A673 (cell line): ENCODE measurements at regions not wholly inside any gene's neighbourhood (a gene's known extent, or its start where the extent isn't known, plus 50 kb on each side); places are given as distances from the start of the nearest gene placed in this dataset.
"Not testable (repeated sequence)": the region's sequence is repeated elsewhere in the genome, so short reads cannot be mapped to it uniquely, and the experiment has no call there.

Experiments used
- BruUV-seq: library from RNA; stranded (reverse); fragments of 400-500 nt; replicated peaks from 2 replicates; lab custom pipeline; 2021; lab: Mats Ljungman, UMichigan
- CTCF ChIA-PET: fragments of 300-600 bp; sonication (Branson Sonifier 250); formaldehyde crosslinking; loops from one replicate; lab custom pipeline; 2022; ENCODE audit warnings: antibody characterized with exemption; lab: Charles Lee
- POLR2A ChIA-PET: fragments of 300-600 bp; sonication (Branson Sonifier 250); formaldehyde crosslinking; loops from one replicate; lab custom pipeline; 2022; ENCODE audit warnings: antibody characterized with exemption; ENCODE audit not compliant: low non-redundant PET; lab: Charles Lee
- DNase-seq: peaks from one replicate; pipeline ENCODE4 v3.0.0-alpha.2; 2015; ENCODE audit warnings: low spot score
- H3K27ac ChIP-seq: fragments of 200-600 bp; sonication (generic); 2 replicates; pipeline ENCODE4 v1.5.1; 2016; ENCODE audit warnings: mixed run types, low read depth, mild to moderate bottlenecking, mixed read lengths, antibody characterized with exemption, low read length; ENCODE audit not compliant: poor library complexity, severe bottlenecking
- H3K27me3 ChIP-seq: fragments of 200-600 bp; sonication (generic); replicated peaks from 2 replicates; pipeline ENCODE4 v1.6.1; 2017; ENCODE audit warnings: mixed run types, low read depth, mild to moderate bottlenecking, mixed read lengths, antibody characterized with exemption, low read length; ENCODE audit not compliant: insufficient read depth, poor library complexity
- H3K36me3 ChIP-seq: fragments of 200-600 bp; sonication (generic); 2 replicates; pipeline ENCODE4 v1.6.1; 2016; ENCODE audit warnings: mixed run types, mild to moderate bottlenecking, mixed read lengths, antibody characterized with exemption, low read length; ENCODE audit not compliant: insufficient read depth, poor library complexity, severe bottlenecking
- H3K4me1 ChIP-seq: fragments of 200-600 bp; sonication (generic); 2 replicates; pipeline ENCODE4 v1.6.1; 2017; ENCODE audit warnings: mixed run types, mild to moderate bottlenecking, mixed read lengths, antibody characterized with exemption, low read length; ENCODE audit not compliant: insufficient read depth, poor library complexity, severe bottlenecking
- H3K4me3 ChIP-seq: fragments of 200-600 bp; sonication (generic); 2 replicates; pipeline ENCODE4 v1.5.1; 2016; ENCODE audit warnings: low read depth, mixed run types, mild to moderate bottlenecking, mixed read lengths, low read length; ENCODE audit not compliant: poor library complexity, severe bottlenecking
- H3K9me3 ChIP-seq: fragments of 200-600 bp; sonication (generic); 2 replicates; pipeline ENCODE4 v1.6.1; 2016; ENCODE audit warnings: mixed run types, low read depth, mild to moderate bottlenecking, mixed read lengths, antibody characterized with exemption, low read length; ENCODE audit not compliant: poor library complexity, severe bottlenecking
- CTCF ChIP-seq: fragments of 300-800, 200-600 bp; sonication (generic); conservative IDR thresholded peaks from 2 replicates; pipeline ENCODE4 v1.5.1; 2017; ENCODE audit warnings: low read depth, mild to moderate bottlenecking, antibody characterized with exemption, low read length, moderate library complexity, mixed read lengths
- EZH2 ChIP-seq: fragments of 200-600 bp; sonication (generic); IDR thresholded peaks from 2 replicates; pipeline ENCODE4 v1.6.1; 2017; ENCODE audit warnings: borderline replicate concordance, low read depth, mild to moderate bottlenecking, mixed read lengths, antibody characterized with exemption, low read length; ENCODE audit not compliant: poor library complexity, severe bottlenecking
- intact Hi-C: fragments of 100-400 bp; cut with micrococcal nuclease; formaldehyde crosslinking; loops from one replicate; pipeline ENCODE4 v1.10.0; 2022; ENCODE audit not compliant: unreplicated experiment

- H3K4me3 ChIP-seq: no peak overlapping the region
- no peak for DNase-seq
- ChIA-PET POLR2A (no interaction called here), CTCF (no interaction called here)
- no peaks in the 10 kb centered on the region for H3K4me1 ChIP-seq
- TF ChIP-seq EZH2: no peak
- TF ChIP-seq CTCF: no peak
- BruUV-seq: no TSS peak
- H3K27ac ChIP-seq: no peak overlapping the region
- no peaks in the 10 kb centered on the region for H3K9me3 ChIP-seq
- H3K27me3 ChIP-seq: no peaks in the 10 kb centered on the region
- intact Hi-C loops: no loop called here
- no peaks in the 10 kb centered on the region for H3K36me3 ChIP-seq
These were observed 749.2 kb upstream of the PCDH15 start for GRCh38 chr10:55550236-55550635.

GRCh38 chr10:55537497-55537896, 736.5 kb upstream of the PCDH15 start:
- CTCF ChIA-PET, BruUV-seq, H3K9me3 ChIP-seq, H3K27me3 ChIP-seq, POLR2A ChIA-PET, DNase-seq, H3K4me3 ChIP-seq, H3K4me1 ChIP-seq, H3K27ac ChIP-seq, intact Hi-C loops, H3K36me3 ChIP-seq: not testable (repeated sequence)

- intact Hi-C loops: no loop called here
- Histone ChIP-seq H3K4me3 (no peak overlapping the region), H3K36me3 (no peaks in the 10 kb centered on the region), H3K27me3 (no peaks in the 10 kb centered on the region), H3K27ac (no peak overlapping the region), H3K9me3 (peaks cover 4% of the 10 kb centered on the region), H3K4me1 (no peaks in the 10 kb centered on the region)
- no peak for DNase-seq
- BruUV-seq: no TSS peak
- ChIA-PET POLR2A (no interaction called here), CTCF (no interaction called here)
- TF ChIP-seq CTCF: no peak
- no peak for TF ChIP-seq EZH2
These were observed 718.2 kb upstream of the PCDH15 start for GRCh38 chr10:55519264-55519663.

GRCh38 chr10:55518416-55518815, 717.4 kb upstream of the PCDH15 start:
- H3K27me3 ChIP-seq, DNase-seq, CTCF ChIA-PET, H3K9me3 ChIP-seq, H3K27ac ChIP-seq, H3K4me1 ChIP-seq, POLR2A ChIA-PET, H3K36me3 ChIP-seq, intact Hi-C loops, H3K4me3 ChIP-seq, BruUV-seq: not testable (repeated sequence)
